HG02623 (cell line): ENCODE measurements at regions not wholly inside any gene's neighbourhood (a gene's known extent, or its start where the extent isn't known, plus 50 kb on each side); places are given as distances from the start of the nearest gene placed in this dataset.

Experiments
- ATAC-seq: cut with Tn5 transposase; IDR thresholded peaks from one replicate; pipeline ENCODE4 v1.9.1; 2021; ENCODE audit warnings: moderate library complexity; ENCODE audit not compliant: unreplicated experiment

DNA sequence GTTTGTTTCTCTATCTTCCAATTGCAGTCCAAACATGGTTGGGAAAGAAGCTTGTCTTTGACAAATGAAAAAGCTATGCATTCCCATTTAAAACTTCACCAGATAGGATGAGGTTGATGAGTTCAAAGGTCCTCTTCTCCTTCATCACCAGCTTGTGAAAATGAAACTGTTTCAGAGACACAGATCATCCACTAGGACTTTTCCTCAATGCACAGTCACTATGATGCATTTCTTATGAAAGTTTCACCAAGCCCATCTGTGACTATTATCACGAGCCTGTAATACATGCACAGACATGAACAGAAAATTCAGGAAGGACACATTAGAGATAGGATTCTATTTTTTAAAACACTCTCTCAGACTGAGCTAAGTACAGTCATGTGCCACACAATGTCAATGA lies 644.4 kb downstream of the PLCL1 start:
- no peak for ATAC-seq

DNA sequence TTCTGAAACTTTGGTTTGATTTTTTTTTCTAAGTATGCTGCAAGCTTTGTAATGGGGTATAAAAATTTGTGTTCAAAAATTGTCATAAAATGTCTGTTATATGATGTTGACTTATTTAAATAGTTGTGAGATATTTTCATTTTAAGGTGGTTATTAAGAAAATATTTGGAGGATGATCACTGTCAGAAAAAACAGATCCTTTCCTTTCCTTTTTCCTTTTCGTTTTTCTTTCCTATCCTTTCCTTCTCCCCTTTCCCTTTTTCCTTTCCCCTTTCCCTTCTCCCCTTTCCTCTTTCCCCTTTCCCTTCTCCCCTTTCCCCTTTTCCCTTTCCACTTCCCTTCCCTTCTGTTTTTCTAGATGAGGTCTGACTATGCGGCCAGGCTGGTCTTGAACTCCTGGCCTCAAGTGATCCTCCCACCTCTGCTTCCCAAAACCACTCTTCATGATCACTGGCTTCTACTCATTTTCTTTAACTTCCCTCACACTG lies 640.5 kb downstream of the PLCL1 start:
- ATAC-seq: no peak

DNA sequence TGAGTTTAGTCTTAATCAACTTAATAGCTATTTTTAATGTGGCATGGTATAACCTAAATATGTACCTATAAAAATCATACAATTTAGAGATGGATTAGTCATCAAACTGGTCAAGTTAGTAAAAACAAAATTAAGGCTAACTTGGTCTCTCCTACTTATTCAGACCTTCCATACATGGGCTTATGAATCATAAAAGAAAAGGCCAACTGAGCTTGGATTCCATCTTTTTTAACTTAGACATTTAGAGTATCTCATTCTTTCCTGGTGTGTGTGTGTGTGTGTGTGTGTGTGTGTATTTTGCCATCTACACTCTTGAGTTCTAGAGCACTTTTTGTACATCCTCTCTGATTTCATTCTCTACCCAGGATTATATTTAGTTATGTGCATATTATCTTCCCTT lies 637.5 kb downstream of the PLCL1 start:
- no peak for ATAC-seq

DNA sequence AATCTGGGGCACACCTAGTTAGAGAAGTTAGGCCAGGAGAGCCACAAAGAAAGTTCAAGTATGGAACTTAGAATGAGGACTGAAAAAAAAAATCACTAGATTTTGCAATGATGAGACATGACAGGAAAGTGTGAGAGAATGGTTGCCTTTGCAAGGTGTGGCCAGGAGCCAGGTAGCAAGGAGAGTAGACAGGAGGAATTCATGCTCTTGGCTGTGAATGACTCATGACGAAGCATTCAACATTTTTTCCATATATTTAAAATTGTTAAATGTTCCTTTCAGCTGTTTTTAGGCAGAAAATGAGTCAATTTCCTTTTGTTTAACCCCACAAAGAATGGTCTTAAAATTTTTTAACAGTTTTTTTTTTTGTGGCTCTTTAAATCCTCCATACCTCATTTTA lies 636.9 kb downstream of the PLCL1 start:
- ATAC-seq: no peak

- ATAC-seq: no peak
Observed at GRCh38 chr2:198440833-198441232, 636.4 kb downstream of the PLCL1 start.

GRCh38 chr2:198438331-198438730 lies 633.9 kb downstream of the PLCL1 start:
- no peak for ATAC-seq

DNA sequence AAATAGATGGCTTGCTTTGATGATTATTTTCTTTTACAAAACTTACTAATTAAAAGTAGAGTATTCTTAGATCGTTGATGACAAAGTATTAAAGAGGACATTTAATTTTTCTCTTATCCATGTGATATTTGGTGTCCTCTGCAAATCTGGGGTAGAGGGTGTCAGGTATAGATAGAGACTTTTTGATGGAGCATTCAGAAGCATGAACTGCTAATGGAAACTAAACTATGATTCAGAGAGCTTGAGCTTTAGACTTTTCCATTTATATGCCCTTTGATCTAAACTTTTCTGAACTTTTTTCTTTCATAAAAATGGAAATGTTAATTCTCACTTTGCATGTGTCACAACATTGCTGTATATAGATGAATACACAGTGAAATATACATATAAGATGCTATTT lies 619.7 kb downstream of the PLCL1 start:
- ATAC-seq: no peak

GRCh38 chr2:198417836-198418235 lies 613.4 kb downstream of the PLCL1 start:
- no peak for ATAC-seq

DNA sequence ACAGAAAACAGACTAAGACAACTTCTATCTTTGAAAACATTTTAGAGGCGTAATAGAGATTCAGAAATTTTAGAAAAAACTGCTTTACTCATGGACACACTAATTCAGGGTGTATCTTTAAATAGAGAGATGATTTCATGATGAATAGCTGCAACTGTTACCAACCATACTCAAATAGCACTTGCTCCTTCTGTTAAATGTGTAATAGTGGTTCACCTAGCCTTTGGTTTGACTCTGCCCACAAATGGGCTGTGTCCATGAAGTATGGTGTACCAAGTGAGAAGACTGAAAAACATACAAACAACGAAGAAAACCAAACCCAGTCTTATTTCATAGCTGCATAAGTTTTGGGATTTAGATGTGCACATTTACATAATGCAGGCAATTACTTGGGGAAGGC lies 610.6 kb downstream of the PLCL1 start:
- ATAC-seq: no peak

DNA sequence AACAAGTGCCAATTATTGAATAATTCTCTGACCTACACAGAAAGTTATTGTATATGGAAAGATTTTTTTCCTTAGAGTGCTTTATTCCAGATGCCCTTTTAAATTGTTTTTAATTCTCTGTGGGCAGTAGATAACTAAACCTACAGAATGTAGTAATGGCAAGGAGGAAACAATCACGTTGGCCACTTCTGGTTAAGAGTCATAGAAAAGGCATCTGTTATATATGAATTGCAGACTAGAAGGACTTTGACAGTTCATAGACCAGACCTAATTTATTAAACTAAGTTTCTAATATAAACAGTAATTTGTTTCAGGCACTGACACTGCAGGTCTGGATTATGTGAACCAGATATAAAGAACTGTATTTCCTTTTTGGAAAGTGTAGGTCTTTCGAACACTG lies 607.5 kb downstream of the PLCL1 start:
- ATAC-seq: no peak

- ATAC-seq: no peak
Observed at GRCh38 chr2:198408171-198408570, 603.8 kb downstream of the PLCL1 start.

DNA sequence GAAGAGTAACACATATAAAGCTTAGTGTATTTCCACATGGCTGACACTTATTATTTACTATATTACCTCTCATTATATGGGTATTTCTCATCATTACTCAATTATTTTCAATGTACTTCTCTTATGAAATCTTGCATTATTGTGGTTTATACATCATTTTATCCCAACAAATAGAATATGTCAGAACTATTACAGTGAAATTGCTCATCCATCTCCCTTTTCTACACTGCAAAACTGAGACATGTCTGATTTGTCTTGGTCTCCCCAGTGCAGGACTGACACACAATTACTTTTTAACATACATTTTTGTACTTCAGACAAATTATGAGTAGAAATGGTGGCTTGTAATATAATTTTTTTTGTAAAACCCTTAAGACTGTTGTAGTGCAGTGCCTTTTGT lies 600.9 kb downstream of the PLCL1 start:
- ATAC-seq: no peak

GRCh38 chr2:198401644-198402043 lies 597.3 kb downstream of the PLCL1 start:
- ATAC-seq: no peak

DNA sequence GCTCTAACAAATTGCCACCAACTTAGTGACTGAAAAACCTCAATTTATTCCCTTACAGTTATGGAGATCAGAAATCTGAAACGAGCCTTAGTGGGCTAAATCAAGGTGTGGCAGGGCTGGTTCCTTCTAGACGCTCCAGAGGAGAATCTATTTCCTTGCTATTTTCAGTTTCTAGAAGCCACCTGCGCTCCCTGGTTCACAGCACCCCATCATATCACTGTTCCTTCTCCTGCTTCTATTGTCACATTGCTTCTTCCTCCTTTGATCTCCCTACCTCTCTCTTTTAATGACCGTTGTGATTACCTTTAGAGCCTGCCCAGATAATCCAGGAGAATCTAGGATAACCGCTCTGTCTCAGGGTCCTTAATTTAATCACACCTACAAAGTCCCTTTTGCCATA lies 596.6 kb downstream of the PLCL1 start:
- ATAC-seq: no peak

DNA sequence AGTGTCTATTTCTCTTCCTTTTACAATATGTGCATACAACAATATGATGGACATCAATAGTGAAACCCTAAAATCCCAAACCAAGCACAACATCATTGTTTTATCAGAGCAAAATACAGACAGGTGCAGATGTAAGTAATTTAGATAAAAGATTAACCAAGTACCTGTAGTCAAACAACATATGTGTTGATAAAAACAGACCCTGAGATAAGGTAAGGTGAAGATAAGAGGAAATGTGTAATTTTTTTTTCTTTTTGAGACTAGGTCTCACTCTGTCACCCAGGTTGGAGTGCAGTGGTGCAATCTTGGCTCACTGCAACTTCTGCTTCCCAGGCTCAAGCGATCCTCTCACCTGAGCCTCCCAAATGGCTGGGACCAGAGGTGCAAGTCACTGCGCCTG lies 589.8 kb downstream of the PLCL1 start:
- ATAC-seq: no peak

- no peak for ATAC-seq
Observed at GRCh38 chr2:198390670-198391069, 586.3 kb downstream of the PLCL1 start.

DNA sequence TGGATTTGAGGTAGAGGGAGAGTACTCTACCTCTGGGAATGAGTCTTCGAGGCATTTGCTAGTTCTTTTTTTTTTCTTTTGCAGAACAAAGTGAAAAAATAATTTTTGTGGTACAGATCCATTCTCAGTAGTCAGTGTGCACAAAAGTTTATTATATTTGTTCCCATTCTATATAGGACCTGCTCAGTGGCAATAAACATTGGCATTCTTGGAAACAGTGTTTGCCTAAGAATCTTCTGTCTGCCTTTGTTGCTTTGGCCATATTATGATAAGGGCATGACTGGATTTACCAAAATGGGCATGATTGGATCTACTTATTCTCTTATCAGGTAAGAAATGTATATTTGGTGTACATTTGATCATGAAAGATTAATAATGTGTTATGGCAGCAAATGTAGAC lies 583.3 kb downstream of the PLCL1 start:
- no peak for ATAC-seq

GRCh38 chr2:198385856-198386255 lies 581.5 kb downstream of the PLCL1 start:
- ATAC-seq: no peak

DNA sequence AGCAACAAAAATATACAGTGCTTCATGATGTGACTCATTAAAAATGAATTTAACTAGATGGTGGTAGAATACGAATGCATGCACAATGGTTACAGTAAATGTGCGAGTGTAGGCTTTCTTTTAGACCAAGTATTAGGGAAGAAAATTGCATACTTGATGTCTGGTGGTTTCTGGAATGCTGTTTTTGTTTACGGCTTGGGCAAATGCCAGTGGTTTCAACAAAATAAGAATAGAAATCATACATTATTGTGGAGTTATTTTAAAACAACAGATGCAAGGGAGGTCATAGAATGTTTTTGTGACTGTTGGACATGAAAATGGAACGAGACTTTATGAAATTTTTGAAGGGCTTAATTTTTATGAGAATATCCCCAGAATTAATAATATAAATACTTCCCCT lies 580.9 kb downstream of the PLCL1 start:
- ATAC-seq: no peak

GRCh38 chr2:198383392-198383791 lies 579.0 kb downstream of the PLCL1 start:
- no peak for ATAC-seq

DNA sequence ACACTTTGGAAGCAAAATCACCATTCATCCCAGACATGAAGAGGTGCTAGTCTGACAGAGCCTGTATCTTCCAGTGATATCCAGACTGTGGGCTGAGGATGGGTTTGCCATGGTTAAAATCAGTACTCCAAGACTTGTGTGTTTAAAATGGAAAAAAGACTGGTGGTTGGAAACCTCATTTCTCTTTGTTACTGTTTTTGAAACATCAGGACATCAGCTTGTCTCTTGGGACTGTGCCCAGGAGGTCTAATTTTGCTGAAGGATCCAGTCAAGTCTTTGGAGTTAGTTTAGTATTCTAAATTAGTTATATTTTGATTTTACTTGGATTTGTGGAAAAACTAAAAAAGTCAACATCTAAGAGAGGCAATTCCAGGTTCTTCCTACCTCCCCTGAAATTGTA lies 578.4 kb downstream of the PLCL1 start:
- no peak for ATAC-seq

DNA sequence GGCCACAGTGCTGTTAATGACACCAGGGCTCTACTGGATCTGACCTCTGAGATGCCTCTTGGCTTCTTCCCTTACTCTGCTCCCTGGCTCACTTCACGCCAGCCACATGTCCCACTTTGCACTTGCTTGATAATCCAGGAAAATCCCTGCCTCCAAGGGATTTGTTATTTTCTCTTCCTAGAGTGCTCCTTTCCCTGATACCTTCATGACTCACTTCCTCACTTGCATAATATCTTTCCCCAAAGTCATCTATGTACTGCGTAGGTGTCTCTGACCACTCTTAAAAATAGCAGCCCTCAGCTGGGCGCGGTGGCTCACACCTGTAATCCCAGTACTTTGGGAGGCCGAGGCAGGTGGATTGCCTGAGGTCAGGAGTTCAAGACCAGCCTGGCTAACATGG lies 572.3 kb downstream of the PLCL1 start:
- no peak for ATAC-seq

DNA sequence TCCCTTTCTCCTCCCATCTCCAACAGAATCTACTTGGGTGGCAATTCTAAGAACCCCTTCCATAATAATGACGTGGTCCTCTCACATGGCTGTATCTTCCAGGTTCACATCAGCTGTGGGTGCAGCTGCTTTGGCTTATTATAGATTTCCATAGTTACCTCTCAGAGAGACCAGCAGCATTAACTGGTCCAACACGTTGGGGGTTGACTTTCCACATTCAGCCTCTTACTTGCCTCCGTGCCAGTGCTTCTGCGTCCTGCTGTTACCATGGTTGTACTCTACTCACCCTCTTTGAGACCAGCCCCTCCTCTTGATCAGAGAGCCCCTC lies 570.7 kb downstream of the PLCL1 start:
- ATAC-seq: no peak
